Activated CD4-positive, alpha-beta T cell treated with anti-CD3 and anti-CD28 coated beads, Interleukin-2, amount 10 ng/mL, durations not matched to agents 7 days and 5 days (primary cell): ENCODE measurements at regions not wholly inside any gene's neighbourhood (a gene's known extent, or its start where the extent isn't known, plus 50 kb on each side); places are given as distances from the start of the nearest gene placed in this dataset.

Experiments used
- CTCF ChIA-PET: fragments of 350-600 bp; sonication (Branson Sonifier 250); formaldehyde crosslinking; loops from one replicate; lab custom pipeline; 2021; ENCODE audit warnings: antibody characterized with exemption; lab: Charles Lee
- POLR2A ChIA-PET: fragments of 350-600 bp; sonication (Branson Sonifier 250); formaldehyde crosslinking; loops from one replicate; lab custom pipeline; 2021; ENCODE audit warnings: antibody characterized with exemption; lab: Charles Lee
- DNase-seq: peaks from one replicate; pipeline ENCODE4 v3.0.0-alpha.2; 2020
- H3K27ac Mint-ChIP-seq: one replicate; pipeline ENCODE4 v1.8.0; 2021; ENCODE audit warnings: mild to moderate bottlenecking, moderate library complexity, mixed read lengths
- H3K27me3 Mint-ChIP-seq: one replicate; pipeline ENCODE4 v1.8.0; 2021; ENCODE audit warnings: mixed read lengths
- H3K36me3 Mint-ChIP-seq: one replicate; pipeline ENCODE4 v1.8.0; 2021; ENCODE audit warnings: low read depth, mixed read lengths
- H3K4me1 Mint-ChIP-seq: one replicate; pipeline ENCODE4 v1.8.0; 2021; ENCODE audit warnings: mixed read lengths
- H3K4me3 Mint-ChIP-seq: one replicate; pipeline ENCODE4 v1.8.0; 2021; ENCODE audit warnings: mild to moderate bottlenecking, moderate library complexity, mixed read lengths
- H3K9me3 Mint-ChIP-seq: one replicate; pipeline ENCODE4 v1.8.0; 2021; ENCODE audit warnings: mixed read lengths

DNA sequence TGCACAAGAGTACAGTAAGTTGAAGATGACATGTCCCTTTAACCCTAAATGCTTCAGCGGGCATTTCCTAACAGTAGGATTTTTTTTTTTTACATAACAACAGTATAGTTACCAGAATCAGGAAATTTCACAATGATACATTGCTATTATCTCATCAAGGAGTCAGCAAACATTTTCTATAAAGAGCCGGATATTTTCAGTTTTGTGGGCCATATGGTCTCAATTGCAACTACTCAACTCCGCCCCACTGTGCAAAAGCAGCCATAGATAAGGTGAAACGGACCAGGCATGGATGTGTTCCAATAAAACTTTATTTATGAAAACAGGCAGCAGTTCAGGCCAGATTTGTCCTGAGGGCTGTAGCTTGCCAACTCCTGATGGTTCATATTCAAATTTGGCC lies 130.6 kb downstream of the SMAD6 start:
- POLR2A ChIA-PET = no interaction called here
- Mint-ChIP-seq H3K4me3 (no peak overlapping the region), H3K36me3 (no peaks in the 10 kb centered on the region), H3K9me3 (no peaks in the 10 kb centered on the region), H3K27me3 (peaks cover 4% of the 10 kb centered on the region), H3K27ac (no peak overlapping the region), H3K4me1 (no peaks in the 10 kb centered on the region)
- CTCF ChIA-PET = no interaction called here
- no peak for DNase-seq

DNA sequence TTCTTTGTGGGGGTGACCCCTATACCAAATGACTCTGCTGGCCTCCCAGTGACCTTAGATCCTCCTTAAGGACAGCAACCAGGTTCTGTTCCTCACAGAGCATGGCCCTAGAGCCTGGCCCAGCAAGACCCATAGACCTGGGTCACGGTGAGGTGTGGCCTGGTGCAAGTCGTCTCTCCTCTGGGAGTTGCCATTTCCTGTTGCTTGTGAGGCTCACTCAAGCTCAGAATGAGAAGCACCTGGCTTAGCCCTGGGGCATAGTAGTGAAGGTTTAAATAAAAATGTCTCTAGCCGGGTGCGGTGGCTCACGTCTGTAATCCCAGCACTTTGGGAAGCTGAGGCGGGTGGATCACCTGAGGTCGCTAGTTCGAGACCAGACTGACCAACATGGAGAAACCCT lies 131.3 kb downstream of the SMAD6 start:
- ChIA-PET POLR2A (no interaction called here), CTCF (interaction anchor here (1.2 to 4.4 kb wide), 2 partner anchors 18 to 19 kb away, joined by 4 to 18 read pairs; no protein-coding TSS in a partner anchor)
- H3K27me3 Mint-ChIP-seq = peaks cover 4% of the 10 kb centered on the region
- no peaks in the 10 kb centered on the region for H3K4me1 Mint-ChIP-seq
- no peaks in the 10 kb centered on the region for H3K9me3 Mint-ChIP-seq
- H3K4me3 Mint-ChIP-seq = no peak overlapping the region
- no peak for DNase-seq
- no peak overlapping the region for H3K27ac Mint-ChIP-seq
- no peaks in the 10 kb centered on the region for H3K36me3 Mint-ChIP-seq

DNA sequence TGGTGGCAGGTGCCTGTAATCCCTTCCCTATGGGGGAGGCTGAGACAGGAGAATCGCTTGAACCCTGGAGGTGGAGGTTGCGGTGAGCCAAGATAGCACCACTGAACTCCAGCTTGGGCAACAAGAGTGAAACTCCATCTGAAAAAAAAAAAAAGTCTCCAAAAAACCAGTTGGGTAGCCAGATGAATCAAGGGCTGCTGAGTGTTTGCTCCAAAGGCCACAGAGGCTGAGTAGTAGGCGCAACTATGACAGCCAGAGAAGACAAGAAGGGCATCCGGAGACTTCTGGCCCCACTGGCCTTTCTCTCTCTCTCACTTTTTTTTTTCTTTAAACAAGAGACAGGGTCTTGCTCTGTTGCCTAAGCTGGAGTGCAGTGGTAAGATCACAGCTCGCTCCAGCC lies 131.8 kb downstream of the SMAD6 start:
- H3K27ac Mint-ChIP-seq = no peak overlapping the region
- DNase-seq = no peak
- peaks cover 4% of the 10 kb centered on the region for H3K27me3 Mint-ChIP-seq
- no peak overlapping the region for H3K4me3 Mint-ChIP-seq
- ChIA-PET POLR2A (no interaction called here), CTCF (interaction anchor here (0.6 to 4.4 kb wide), 3 partner anchors 18 to 1347 kb away, joined by 3 to 18 read pairs (median 4); no protein-coding TSS in a partner anchor)
- H3K4me1 Mint-ChIP-seq = no peaks in the 10 kb centered on the region
- no peaks in the 10 kb centered on the region for H3K36me3 Mint-ChIP-seq
- no peaks in the 10 kb centered on the region for H3K9me3 Mint-ChIP-seq

DNA sequence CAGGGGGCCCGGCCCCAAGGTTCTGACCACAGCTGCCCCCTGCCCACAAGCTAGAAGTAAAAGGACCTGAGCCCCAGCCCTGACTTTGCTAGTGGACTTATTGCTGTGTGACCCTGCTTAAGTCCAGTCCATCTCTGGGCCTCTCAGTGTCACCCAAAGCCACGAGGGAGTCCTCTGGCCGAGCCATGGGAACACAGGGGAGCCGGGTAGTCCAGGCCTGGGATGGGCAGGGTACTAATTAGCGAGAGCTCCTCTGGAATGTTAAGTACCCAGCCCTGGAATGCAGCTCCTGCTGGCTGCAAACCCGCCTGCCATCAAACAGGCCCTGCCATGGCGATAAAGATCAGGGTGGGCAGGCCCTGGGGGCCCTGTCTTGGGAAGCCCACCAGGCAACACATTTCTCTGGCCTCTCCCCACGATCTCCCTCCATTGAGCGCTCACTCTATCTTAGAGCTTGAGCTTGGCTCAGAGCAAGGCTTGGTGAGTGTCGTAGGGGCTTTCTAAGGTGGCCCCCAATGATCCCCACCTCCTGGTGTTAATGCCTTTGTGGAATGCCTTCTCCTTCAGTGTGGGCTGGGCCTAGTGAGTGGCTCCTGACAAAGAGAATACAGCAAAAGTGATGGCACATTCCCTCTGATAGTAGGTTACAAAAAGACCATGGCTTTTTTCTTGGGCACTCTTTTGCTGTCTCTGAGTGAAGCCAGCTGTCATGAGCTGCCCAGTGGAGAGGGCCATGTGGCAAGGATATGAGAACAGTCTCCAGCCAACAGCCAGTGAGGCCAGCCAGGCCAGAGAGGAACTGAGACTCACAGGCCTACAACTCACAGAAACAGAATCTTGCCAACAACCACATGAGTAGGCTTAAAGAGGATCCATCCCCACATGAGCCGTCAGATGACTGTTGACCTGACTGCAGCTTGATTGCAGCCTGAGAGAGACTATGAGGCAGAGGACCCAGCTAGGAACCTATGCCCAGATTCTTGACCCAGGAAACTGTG lies 133.1 kb downstream of the SMAD6 start:
- no peaks in the 10 kb centered on the region for H3K4me1 Mint-ChIP-seq

DNA sequence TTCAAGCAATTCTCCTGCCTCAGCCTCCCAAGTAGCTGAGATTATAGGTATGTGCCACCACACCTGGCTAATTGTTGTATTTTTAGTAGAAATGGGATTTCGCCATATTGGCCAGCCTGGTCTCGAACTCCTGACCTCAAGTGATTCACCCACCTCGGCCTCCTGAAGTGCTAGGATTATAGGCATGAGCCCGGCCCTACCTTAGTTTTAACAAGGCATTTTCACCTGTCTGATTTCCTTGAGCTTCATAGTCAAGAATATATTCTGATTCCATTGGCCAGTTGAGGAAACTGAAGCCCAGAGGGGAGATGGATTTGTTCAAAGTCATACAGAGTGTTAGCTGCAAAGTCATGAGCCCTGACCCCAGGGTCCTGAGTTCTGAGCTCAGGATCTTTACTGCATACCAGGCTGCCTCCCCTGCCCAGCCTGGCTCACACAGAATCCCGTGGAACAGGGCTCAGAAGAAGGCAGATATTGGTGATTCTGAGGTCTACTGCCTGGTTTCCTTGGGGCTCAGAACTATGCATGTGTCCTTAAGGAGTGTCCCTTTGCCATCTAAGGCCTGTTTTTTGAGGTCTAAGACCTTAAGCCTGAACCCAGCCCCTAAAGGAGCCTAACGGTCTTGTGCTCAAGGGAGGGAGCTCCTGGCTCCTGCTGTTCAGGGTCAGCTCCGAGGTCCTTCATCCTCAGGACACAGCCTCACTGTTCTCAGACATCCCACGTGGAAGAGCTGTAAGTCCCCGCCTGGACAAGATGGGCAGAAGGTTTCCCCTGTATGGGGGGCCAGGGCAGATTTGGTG lies 134.4 kb downstream of the SMAD6 start:
- ChIA-PET CTCF (interaction anchor here (1.4 to 4.4 kb wide), 2 partner anchors 9 to 15 kb away, joined by 5 to 18 read pairs; no protein-coding TSS in a partner anchor), POLR2A (no interaction called here)

More for the DNA sequence above, 133.1 kb downstream of the SMAD6 start:
- Mint-ChIP-seq H3K36me3 (no peaks in the 10 kb centered on the region), H3K27me3 (peaks cover 7% of the 10 kb centered on the region), H3K27ac (no peak overlapping the region), H3K9me3 (no peaks in the 10 kb centered on the region), H3K4me3 (no peak overlapping the region)
- CTCF ChIA-PET = interaction anchor here (1.2 to 4.4 kb wide), 3 partner anchors 10 to 16 kb away, joined by 5 to 18 read pairs (median 5); no protein-coding TSS in a partner anchor
- DNase-seq = no peak
- POLR2A ChIA-PET = no interaction called here

DNA sequence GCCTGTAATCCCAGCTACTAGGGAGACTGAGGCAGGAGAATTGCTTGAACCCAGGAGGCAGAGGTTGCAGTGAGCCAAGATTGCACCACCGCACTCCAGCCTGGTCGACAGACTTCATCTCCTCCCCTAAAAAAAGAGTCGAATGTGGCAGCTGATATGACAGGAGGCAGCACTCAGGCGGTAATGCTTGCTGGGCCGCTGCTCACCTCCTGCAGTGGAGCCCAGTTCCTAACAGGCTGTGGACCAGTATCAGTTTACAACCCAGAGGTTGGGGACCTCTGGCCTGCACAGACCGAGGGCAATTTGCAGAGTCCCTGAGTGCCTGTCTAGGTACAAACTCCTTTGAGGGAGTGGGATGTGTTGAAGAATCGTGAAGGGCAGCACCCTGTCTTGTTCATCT lies 136.2 kb downstream of the SMAD6 start:
- H3K9me3 Mint-ChIP-seq = no peaks in the 10 kb centered on the region
- no peaks in the 10 kb centered on the region for H3K36me3 Mint-ChIP-seq
- no peak for DNase-seq
- peaks cover 23% of the 10 kb centered on the region for H3K27me3 Mint-ChIP-seq
- CTCF ChIA-PET = no interaction called here
- no peak overlapping the region for H3K4me3 Mint-ChIP-seq
- no peaks in the 10 kb centered on the region for H3K4me1 Mint-ChIP-seq
- H3K27ac Mint-ChIP-seq = no peak overlapping the region
- POLR2A ChIA-PET = no interaction called here

More for the DNA sequence above, 134.4 kb downstream of the SMAD6 start:
- H3K9me3 Mint-ChIP-seq = no peaks in the 10 kb centered on the region
- H3K36me3 Mint-ChIP-seq = no peaks in the 10 kb centered on the region
- no peak overlapping the region for H3K27ac Mint-ChIP-seq
- no peaks in the 10 kb centered on the region for H3K4me1 Mint-ChIP-seq
- H3K4me3 Mint-ChIP-seq = no peak overlapping the region
- DNase-seq = no peak
- peaks cover 12% of the 10 kb centered on the region for H3K27me3 Mint-ChIP-seq

DNA sequence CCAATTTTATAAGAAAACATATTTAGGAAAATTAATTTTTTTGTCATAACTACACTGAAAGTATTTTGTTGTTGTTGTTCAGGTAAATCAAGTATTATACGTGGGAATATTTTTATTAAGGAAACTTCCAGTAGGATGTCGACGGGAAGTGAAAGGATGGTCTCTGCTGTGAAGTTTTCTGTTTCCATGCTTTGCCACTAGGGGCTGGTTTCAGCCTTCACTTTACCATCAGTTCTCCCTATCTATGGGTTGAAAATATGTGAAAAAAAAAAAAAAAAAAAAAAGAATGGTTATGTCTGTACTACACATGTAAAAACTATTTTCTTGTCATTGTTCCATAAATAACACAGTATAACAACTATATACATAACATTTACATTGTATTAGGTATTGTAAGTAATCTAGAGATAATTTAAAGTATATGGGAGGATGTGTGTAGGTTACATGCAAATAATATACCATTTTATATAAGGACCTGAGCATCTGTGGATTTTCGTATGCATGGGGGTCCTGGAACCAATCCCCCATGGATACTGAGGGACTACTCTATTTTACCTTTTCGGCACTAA lies 136.7 kb downstream of the SMAD6 start:
- Mint-ChIP-seq H3K27me3 (peaks cover 28% of the 10 kb centered on the region), H3K9me3 (no peaks in the 10 kb centered on the region), H3K36me3 (no peaks in the 10 kb centered on the region)

DNA sequence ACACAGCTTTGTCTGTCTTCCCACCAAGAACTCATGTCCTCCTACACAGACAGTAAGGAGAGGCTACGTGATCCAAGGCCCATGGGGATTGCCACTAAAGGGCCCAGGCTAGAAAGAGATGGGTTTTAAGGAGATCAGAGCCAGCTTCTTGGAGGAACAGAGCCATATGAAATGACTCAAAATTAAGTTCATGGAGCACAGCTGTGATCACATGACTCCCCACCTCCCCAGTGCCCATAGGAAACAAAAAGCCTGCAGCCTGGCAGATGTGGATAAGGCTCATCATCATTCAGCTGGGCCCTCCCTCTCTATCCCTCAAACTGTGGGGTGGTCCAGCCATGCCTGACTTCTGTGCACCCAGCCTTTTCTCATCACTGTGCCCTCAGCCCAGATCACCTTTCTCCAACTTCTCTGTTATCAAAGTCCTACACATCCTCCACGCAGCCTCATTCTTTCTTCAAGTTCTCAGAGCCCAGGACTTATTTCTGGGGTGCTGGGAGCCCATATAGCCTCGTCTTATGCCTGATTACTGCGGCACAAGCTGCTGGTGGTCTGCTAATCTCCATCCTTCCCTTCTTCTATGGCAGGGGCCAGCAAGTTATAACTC lies 137.6 kb downstream of the SMAD6 start:
- ChIA-PET POLR2A (no interaction called here), CTCF (no interaction called here)
- no peaks in the 10 kb centered on the region for H3K9me3 Mint-ChIP-seq
- H3K4me3 Mint-ChIP-seq = no peak overlapping the region
- no peak overlapping the region for H3K27ac Mint-ChIP-seq
- DNase-seq = no peak
- peaks cover 37% of the 10 kb centered on the region for H3K27me3 Mint-ChIP-seq
- no peaks in the 10 kb centered on the region for H3K36me3 Mint-ChIP-seq
- peaks cover 2% of the 10 kb centered on the region for H3K4me1 Mint-ChIP-seq

More for the DNA sequence above, 136.7 kb downstream of the SMAD6 start:
- ChIA-PET CTCF (no interaction called here), POLR2A (no interaction called here)
- H3K4me1 Mint-ChIP-seq = peaks cover 2% of the 10 kb centered on the region
- no peak overlapping the region for H3K27ac Mint-ChIP-seq
- no peak for DNase-seq
- H3K4me3 Mint-ChIP-seq = no peak overlapping the region

DNA sequence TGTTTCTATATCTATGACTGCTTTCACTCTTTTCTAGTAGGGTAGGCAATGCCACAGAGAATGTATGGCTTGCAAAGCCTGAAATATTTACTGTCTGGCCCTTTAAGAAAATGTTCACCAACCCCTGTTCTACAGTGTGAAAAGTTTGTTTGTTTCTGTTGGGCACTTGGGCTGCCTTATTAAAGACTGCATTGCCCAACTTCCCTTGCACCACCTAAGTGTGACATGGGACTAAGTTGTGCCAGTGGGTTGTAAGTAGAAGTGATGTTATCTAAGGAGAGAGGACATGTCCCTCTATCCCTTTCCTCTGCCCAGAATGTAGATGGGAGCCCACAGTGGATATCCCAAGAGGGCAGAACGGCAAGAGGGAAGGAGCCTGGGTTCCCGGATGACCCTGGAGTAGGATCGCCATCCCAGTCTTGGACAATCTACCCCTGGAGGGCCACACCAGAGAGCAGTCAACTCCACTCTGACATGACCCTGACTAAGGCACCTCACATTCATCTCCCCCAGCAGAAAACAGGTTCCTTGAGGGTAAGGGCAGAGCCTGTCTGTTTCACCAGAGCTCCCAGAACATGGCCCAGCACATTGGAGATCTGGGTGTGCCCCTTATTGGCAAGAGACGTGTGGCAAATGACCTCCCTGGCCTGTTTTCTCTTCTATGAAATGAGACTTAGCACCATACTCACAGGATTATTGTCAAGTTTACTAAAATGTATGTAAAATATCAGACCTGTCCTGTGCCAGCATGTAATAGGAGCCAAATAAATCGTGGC lies 138.8 kb downstream of the SMAD6 start:
- POLR2A ChIA-PET = no interaction called here
- Mint-ChIP-seq H3K36me3 (no peaks in the 10 kb centered on the region), H3K27ac (no peak overlapping the region), H3K4me1 (peaks cover 2% of the 10 kb centered on the region), H3K27me3 (peaks cover 45% of the 10 kb centered on the region), H3K4me3 (no peak overlapping the region), H3K9me3 (no peaks in the 10 kb centered on the region)
- CTCF ChIA-PET = interaction anchor here (0.8 kb wide), 1 partner anchor 23 kb away, joined by 3 read pairs; no protein-coding TSS in a partner anchor
- no peak for DNase-seq

DNA sequence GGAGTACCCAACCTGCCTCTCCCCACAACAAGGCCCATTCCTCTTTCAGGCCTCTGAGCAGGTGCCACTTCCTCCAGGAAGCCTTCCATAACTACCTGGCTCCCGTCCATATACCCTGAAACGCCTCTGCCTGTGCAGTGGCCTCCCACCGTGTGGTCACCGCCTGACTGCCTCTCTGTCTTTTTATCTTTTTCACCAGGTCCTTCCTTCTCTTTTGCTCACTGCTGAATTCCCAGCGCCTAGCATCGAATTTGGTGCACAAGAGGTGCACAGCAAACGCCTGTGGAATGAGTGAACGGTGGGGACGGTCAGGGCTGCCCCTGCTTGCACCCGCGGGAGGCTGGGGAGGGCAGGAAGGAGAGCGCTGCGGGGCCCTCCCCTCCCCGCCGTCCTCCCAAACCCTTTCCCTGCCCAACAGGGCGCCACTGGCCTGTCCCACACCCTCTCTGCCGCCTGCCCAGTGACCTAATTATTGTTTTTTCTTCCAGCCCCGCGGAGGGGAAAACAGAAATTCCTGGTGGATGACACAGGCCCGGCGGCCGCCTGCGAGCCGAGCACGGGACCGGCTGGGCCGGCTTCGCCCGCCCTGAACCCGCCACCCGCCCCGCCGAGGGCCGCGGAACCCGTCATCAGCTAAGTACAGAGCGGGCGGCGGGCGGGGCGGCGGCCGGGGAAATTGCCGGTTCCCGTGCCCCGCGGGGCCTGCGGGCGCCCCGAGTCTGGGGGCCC lies 140.1 kb downstream of the SMAD6 start:
- Mint-ChIP-seq H3K27ac (no peak overlapping the region), H3K9me3 (no peaks in the 10 kb centered on the region), H3K27me3 (peaks cover 49% of the 10 kb centered on the region), H3K4me3 (no peak overlapping the region), H3K36me3 (no peaks in the 10 kb centered on the region), H3K4me1 (peaks cover 2% of the 10 kb centered on the region)
- POLR2A ChIA-PET = no interaction called here
- CTCF ChIA-PET = no interaction called here
- DNase-seq = no peak

DNA sequence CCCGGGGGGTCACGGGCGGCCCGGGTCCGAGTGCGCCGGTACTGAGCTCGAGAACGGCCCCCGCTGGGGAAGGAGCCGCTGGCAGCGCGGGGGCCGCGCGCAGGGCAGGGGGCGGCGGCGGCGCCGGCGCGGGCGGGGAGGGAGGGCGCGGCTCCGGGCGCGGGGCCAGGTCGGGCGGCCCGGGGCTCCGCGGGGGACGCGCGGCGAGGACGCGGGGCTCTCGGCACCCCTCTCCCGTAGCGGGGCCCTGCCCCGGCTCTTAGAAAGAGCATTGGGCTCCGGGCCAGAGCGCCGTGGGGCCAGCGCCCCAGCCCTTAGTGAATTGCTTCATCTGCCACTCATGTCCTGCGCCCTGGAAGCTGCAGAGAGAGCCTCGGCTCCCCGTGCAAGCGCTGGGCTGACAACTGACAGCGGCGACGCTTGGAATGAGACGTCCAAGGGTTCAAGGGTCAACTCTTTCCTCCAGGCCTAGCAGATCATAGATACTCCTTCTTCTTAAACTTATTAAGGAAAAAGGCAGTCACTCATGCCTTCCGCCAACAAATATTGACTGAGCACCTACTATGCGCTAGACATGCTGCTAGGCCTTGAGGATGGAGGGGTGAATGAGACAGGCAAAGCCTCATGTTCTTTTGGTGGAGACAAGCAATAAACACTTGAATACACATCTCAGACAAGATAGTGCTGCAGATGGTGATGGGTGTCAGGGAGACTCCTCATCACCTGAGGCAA lies 140.8 kb downstream of the SMAD6 start:
- Mint-ChIP-seq H3K27ac (no peak overlapping the region), H3K4me1 (peaks cover 2% of the 10 kb centered on the region), H3K9me3 (no peaks in the 10 kb centered on the region), H3K36me3 (no peaks in the 10 kb centered on the region), H3K27me3 (peaks cover 49% of the 10 kb centered on the region), H3K4me3 (no peak overlapping the region)
- ChIA-PET POLR2A (no interaction called here), CTCF (no interaction called here)
- DNase-seq = no peak
